ENCODE measurements at regions not wholly inside any gene's neighbourhood (a gene's known extent, or its start where the extent isn't known, plus 50 kb on each side); places are given as distances from the start of the nearest gene placed in this dataset.

- TF ChIP-seq GABPA (IDR thresholded peaks at IDR 0.05; ENCODE audit: low read depth) (no peak), CTCF (IDR thresholded peaks at IDR 0.05) (no peak), MAX (IDR thresholded peaks at IDR 0.05; ENCODE audit: low read depth) (no peak), SMC3 (IDR thresholded peaks at IDR 0.05; ENCODE audit: low read depth, low read length) (no peak), RFX5 (IDR thresholded peaks at IDR 0.05; ENCODE audit: low read length) (no peak), RAD21 (IDR thresholded peaks at IDR 0.05; ENCODE audit: low read length) (no peak), POLR2AphosphoS5 (IDR thresholded peaks at IDR 0.05; ENCODE audit: low read depth, low read length) (no peak), RCOR1 (IDR thresholded peaks at IDR 0.05; ENCODE audit: low read length) (no peak), SIN3A (IDR thresholded peaks at IDR 0.05; ENCODE audit: borderline replicate concordance, low read depth, low read length) (no peak), NRF1 (IDR thresholded peaks at IDR 0.05; ENCODE audit: low read depth, low read length) (no peak), REST (IDR thresholded peaks at IDR 0.05; ENCODE audit: low read depth, low read length) (no peak), FOXM1 (IDR thresholded peaks at IDR 0.05; ENCODE audit: low read depth) (no peak), GATA2 (CRISPR knock-in tag; IDR thresholded peaks at IDR 0.05) (no peak)
These were observed 98.4 kb upstream of the CAST start for GRCh38 chr5:96563816-96564215.
